Parathyroid adenoma (tissue), 2 donors: ENCODE measurements at regions not wholly inside any gene's neighbourhood (a gene's known extent, or its start where the extent isn't known, plus 50 kb on each side); places are given as distances from the start of the nearest gene placed in this dataset.

Experiments used
- H2AFZ ChIP-seq: fragments of 300-600 bp; sonication (generic); one replicate; pipeline ENCODE4 v1.7.0; 2017; ENCODE audit warnings: antibody characterized with exemption, mild to moderate bottlenecking
- H3K27ac ChIP-seq: fragments of 300-600 bp; sonication (generic); one replicate; pipeline ENCODE4 v1.7.0; 2017
- H3K27me3 ChIP-seq: fragments of 300-600 bp; sonication (generic); one replicate; pipeline ENCODE4 v1.7.0; 2017; ENCODE audit warnings: low read length; ENCODE audit not compliant: control insufficient read depth, insufficient read depth
- H3K36me3 ChIP-seq: fragments of 300-600 bp; sonication (generic); one replicate; pipeline ENCODE4 v1.7.0; 2017; ENCODE audit warnings: low read length; ENCODE audit not compliant: control insufficient read depth, insufficient read depth
- H3K4me1 ChIP-seq: fragments of 300-600 bp; sonication (generic); one replicate; pipeline ENCODE4 v1.7.0; 2017; ENCODE audit warnings: control low read depth
- H3K4me2 ChIP-seq: fragments of 300-600 bp; sonication (generic); one replicate; pipeline ENCODE4 v1.7.0; 2017; ENCODE audit warnings: low read length
- H3K4me3 ChIP-seq: fragments of 300-600 bp; sonication (generic); one replicate; pipeline ENCODE4 v1.7.0; 2017; ENCODE audit warnings: low read depth, low read length
- H3K79me2 ChIP-seq: fragments of 300-600 bp; sonication (generic); one replicate; pipeline ENCODE4 v1.7.0; 2017; ENCODE audit warnings: control low read depth
- H3K9ac ChIP-seq: fragments of 300-600 bp; sonication (generic); one replicate; pipeline ENCODE4 v1.7.0; 2017; ENCODE audit warnings: mild to moderate bottlenecking
- H3K9me3 ChIP-seq: fragments of 300-600 bp; sonication (generic); one replicate; pipeline ENCODE4 v1.7.0; 2017; ENCODE audit warnings: low read length; ENCODE audit not compliant: control insufficient read depth
- CTCF ChIP-seq: fragments of 300-600 bp; sonication (generic); IDR thresholded peaks from one replicate; pipeline ENCODE4 v1.7.0; 2017; ENCODE audit warnings: antibody characterized with exemption, mild to moderate bottlenecking
- donor health status: primary hyperparathyroidism.

GRCh38 chr4:55763996-55764395 lies 55.6 kb upstream of the EXOC1L start:
- Histone ChIP-seq H3K36me3 (no peaks in the 10 kb centered on the region), H3K27ac (no peak overlapping the region), H3K4me3 (no peak overlapping the region), H3K4me1 (no peaks in the 10 kb centered on the region), H3K9ac (no peak overlapping the region), H3K9me3 (no peaks in the 10 kb centered on the region), H3K4me2 (no peak overlapping the region), H3K79me2 (no peaks in the 10 kb centered on the region), H2AFZ (no peak overlapping the region), H3K27me3 (no peaks in the 10 kb centered on the region)
- no peak for TF ChIP-seq CTCF

GRCh38 chr4:55765070-55765469 lies 54.5 kb upstream of the EXOC1L start:
- H3K27me3 ChIP-seq = no peaks in the 10 kb centered on the region
- H3K4me3 ChIP-seq = no peak overlapping the region
- H3K36me3 ChIP-seq = no peaks in the 10 kb centered on the region
- H3K9me3 ChIP-seq = no peaks in the 10 kb centered on the region
- H3K4me1 ChIP-seq = no peaks in the 10 kb centered on the region
- TF ChIP-seq CTCF = no peak
- no peak overlapping the region for H3K9ac ChIP-seq
- no peak overlapping the region for H3K4me2 ChIP-seq
- no peak overlapping the region for H2AFZ ChIP-seq
- H3K27ac ChIP-seq = no peak overlapping the region
- no peaks in the 10 kb centered on the region for H3K79me2 ChIP-seq

GRCh38 chr4:55768291-55768690 lies 51.3 kb upstream of the EXOC1L start:
- Histone ChIP-seq H3K36me3 (no peaks in the 10 kb centered on the region), H3K27me3 (no peaks in the 10 kb centered on the region), H3K4me1 (no peaks in the 10 kb centered on the region), H3K4me3 (no peak overlapping the region), H3K4me2 (no peak overlapping the region), H2AFZ (no peak overlapping the region), H3K9ac (no peak overlapping the region), H3K79me2 (no peaks in the 10 kb centered on the region), H3K9me3 (no peaks in the 10 kb centered on the region), H3K27ac (no peak overlapping the region)
- TF ChIP-seq CTCF = no peak
